Astrocyte (in vitro differentiated cells and primary cell): ENCODE measurements at regions not wholly inside any gene's neighbourhood (a gene's known extent, or its start where the extent isn't known, plus 50 kb on each side); places are given as distances from the start of the nearest gene placed in this dataset.

Source experiments
- CTCF ChIP-seq: IDR thresholded peaks from 2 replicates; pipeline ENCODE4 v1.5.1; 2011; ENCODE audit warnings: low read depth, mild to moderate bottlenecking, inconsistent platforms, low read length, moderate library complexity; ENCODE audit not compliant: insufficient read depth
- EZH2 ChIP-seq: IDR thresholded peaks from 2 replicates; pipeline ENCODE4 v1.6.1; 2012; ENCODE audit warnings: mild to moderate bottlenecking, low read length, inconsistent platforms; ENCODE audit not compliant: insufficient read depth

- TF ChIP-seq CTCF, result no peak
- TF ChIP-seq EZH2, result no peak
These were observed 178.7 kb upstream of the ZFHX3 start for GRCh38 chr16:73226675-73227074.
